OCI-LY7 (cell line): ENCODE measurements at regions not wholly inside any gene's neighbourhood (a gene's known extent, or its start where the extent isn't known, plus 50 kb on each side); places are given as distances from the start of the nearest gene placed in this dataset.

Source experiments
- BruUV-seq: library from RNA; stranded (reverse); fragments of 400-500 nt; replicated peaks from 2 replicates; lab custom pipeline; 2021; lab: Mats Ljungman, UMichigan
- CTCF ChIA-PET: fragments of 300-600 bp; sonication (Branson Sonifier 250); formaldehyde crosslinking; loops from one replicate; lab custom pipeline; 2022; ENCODE audit warnings: antibody characterized with exemption; ENCODE audit not compliant: unreplicated experiment; lab: Charles Lee
- POLR2A ChIA-PET: fragments of 300-600 bp; sonication (Branson Sonifier 250); formaldehyde crosslinking; loops from one replicate; lab custom pipeline; 2022; ENCODE audit warnings: antibody characterized with exemption; lab: Charles Lee
- DNase-seq: peaks from one replicate; pipeline ENCODE4 v3.0.0-alpha.2; 2015; ENCODE audit warnings: low spot score
- H2AFZ ChIP-seq: fragments of 200-600 bp; sonication (generic), shearing (Covaris generic); 2 replicates; pipeline ENCODE4 v1.6.1; 2014; ENCODE audit warnings: mild to moderate bottlenecking, antibody characterized with exemption, low read length, moderate library complexity
- H3K27ac ChIP-seq: fragments of 200-600 bp; sonication (generic); 2 replicates; pipeline ENCODE4 v1.5.1; 2014; ENCODE audit warnings: mixed run types, low read depth, mild to moderate bottlenecking, moderate library complexity, low read length, inconsistent platforms; ENCODE audit not compliant: poor library complexity, severe bottlenecking
- H3K36me3 ChIP-seq: fragments of 200-600 bp; sonication (generic); 2 replicates; pipeline ENCODE4 v1.6.1; 2014; ENCODE audit warnings: mild to moderate bottlenecking, antibody characterized with exemption, low read length, moderate library complexity, mixed read lengths; ENCODE audit not compliant: insufficient read depth
- H3K4me1 ChIP-seq: fragments of 200-600 bp; sonication (generic); 2 replicates; pipeline ENCODE4 v1.5.1; 2014; ENCODE audit warnings: mild to moderate bottlenecking, low read length; ENCODE audit not compliant: insufficient read depth, poor library complexity, severe bottlenecking
- H3K4me2 ChIP-seq: fragments of 200-600 bp; sonication (generic); 2 replicates; pipeline ENCODE4 v1.6.1; 2014; ENCODE audit warnings: mild to moderate bottlenecking, low read length
- H3K4me3 ChIP-seq: fragments of 200-600 bp; sonication (generic); 2 replicates; pipeline ENCODE4 v1.5.1; 2014; ENCODE audit warnings: mild to moderate bottlenecking, low read depth, low read length; ENCODE audit not compliant: poor library complexity, severe bottlenecking
- H3K79me2 ChIP-seq: fragments of 200-600 bp; sonication (generic); 2 replicates; pipeline ENCODE4 v1.6.1; 2016; ENCODE audit warnings: low read depth, mild to moderate bottlenecking, low read length, moderate library complexity, mixed read lengths; ENCODE audit not compliant: insufficient read depth
- H3K9me2 ChIP-seq: fragments of 200-600 bp; sonication (generic); 2 replicates; pipeline ENCODE4 v1.6.1; 2016; ENCODE audit warnings: mild to moderate bottlenecking, low read length, mixed read lengths; ENCODE audit not compliant: insufficient read depth
- H3K9me3 ChIP-seq: fragments of 200-600 bp; sonication (generic); 2 replicates; pipeline ENCODE4 v1.6.1; 2014; ENCODE audit warnings: mild to moderate bottlenecking, mixed run types, low read length, mixed read lengths
- H4K20me1 ChIP-seq: fragments of 200-600 bp; sonication (generic); 2 replicates; pipeline ENCODE4 v1.6.1; 2014; ENCODE audit warnings: mild to moderate bottlenecking, antibody characterized with exemption, low read length, moderate library complexity, mixed read lengths; ENCODE audit not compliant: insufficient read depth
- CTCF ChIP-seq: fragments of 200-600 bp; sonication (generic); conservative IDR thresholded peaks from 2 replicates; pipeline ENCODE4 v1.5.1; 2014; ENCODE audit warnings: mild to moderate bottlenecking, antibody characterized with exemption, low read length, moderate library complexity, mixed read lengths
- EZH2phosphoT487 ChIP-seq: fragments of 200-600 bp; sonication (generic); IDR thresholded peaks from 2 replicates; pipeline ENCODE4 v1.6.1; 2018; ENCODE audit warnings: low read depth, borderline replicate concordance, mild to moderate bottlenecking, mixed run types, antibody characterized with exemption, low read length, moderate library complexity, mixed read lengths
- intact Hi-C: fragments of 100-400 bp; cut with micrococcal nuclease; formaldehyde crosslinking; loops from one replicate; pipeline ENCODE4 v1.10.0; 2022; ENCODE audit not compliant: unreplicated experiment

- TF ChIP-seq CTCF (no peak), EZH2phosphoT487 (no peak)
- POLR2A ChIA-PET, result interaction anchor here (0.7 kb wide), 1 partner anchor 322 kb away, joined by 3 read pairs; no protein-coding TSS in a partner anchor
Measured at GRCh38 chr6:170199716-170200115, 91.2 kb downstream of the DLL1 start.

GRCh38 chr6:170198298-170198697, 92.6 kb downstream of the DLL1 start:
- TF ChIP-seq EZH2phosphoT487 (no peak), CTCF (no peak)
- no peaks in the 10 kb centered on the region for H3K36me3 ChIP-seq
- H3K9me3 ChIP-seq, result peaks cover 15% of the 10 kb centered on the region; the same call in 1 of the 2 replicates
- H4K20me1 ChIP-seq, result no peaks in the 10 kb centered on the region
- CTCF ChIA-PET, result no interaction called here
- intact Hi-C loops, result no loop called here
- H3K4me2 ChIP-seq, result no peak overlapping the region
- H2AFZ ChIP-seq, result no peak overlapping the region
- no peaks in the 10 kb centered on the region for H3K9me2 ChIP-seq
- H3K27ac ChIP-seq, result no peak overlapping the region
- H3K4me3 ChIP-seq, result no peak overlapping the region
- H3K4me1 ChIP-seq, result no peaks in the 10 kb centered on the region
- no peak for DNase-seq
- BruUV-seq, result no TSS peak
- no peaks in the 10 kb centered on the region for H3K79me2 ChIP-seq
- POLR2A ChIA-PET, result no interaction called here

More at GRCh38 chr6:170199716-170200115, 91.2 kb downstream of the DLL1 start:
- CTCF ChIA-PET, result no interaction called here
- H4K20me1 ChIP-seq, result no peaks in the 10 kb centered on the region
- peaks cover 15% of the 10 kb centered on the region; the same call in 1 of the 2 replicates for H3K9me3 ChIP-seq
- intact Hi-C loops, result no loop called here
- H3K79me2 ChIP-seq, result no peaks in the 10 kb centered on the region
- H3K4me1 ChIP-seq, result no peaks in the 10 kb centered on the region
- no peak overlapping the region for H3K4me2 ChIP-seq
- no peak overlapping the region for H3K4me3 ChIP-seq
- no peak overlapping the region for H3K27ac ChIP-seq
- H3K36me3 ChIP-seq, result no peaks in the 10 kb centered on the region
- H3K9me2 ChIP-seq, result no peaks in the 10 kb centered on the region
- DNase-seq, result no peak
- no TSS peak for BruUV-seq
- H2AFZ ChIP-seq, result no peak overlapping the region

GRCh38 chr6:170193326-170193821, 97.5 kb downstream of the DLL1 start:
- Histone ChIP-seq H3K79me2 (no peaks in the 10 kb centered on the region), H3K9me3 (peaks cover 15% of the 10 kb centered on the region; the same call in 1 of the 2 replicates), H3K4me3 (no peak overlapping the region), H4K20me1 (no peaks in the 10 kb centered on the region), H3K4me2 (no peak overlapping the region), H2AFZ (no peak overlapping the region), H3K4me1 (no peaks in the 10 kb centered on the region), H3K36me3 (no peaks in the 10 kb centered on the region), H3K27ac (no peak overlapping the region), H3K9me2 (no peaks in the 10 kb centered on the region)
- BruUV-seq, result no TSS peak
- CTCF ChIA-PET, result no interaction called here
- no peak for TF ChIP-seq CTCF
- TF ChIP-seq EZH2phosphoT487, result no peak
- intact Hi-C loops, result no loop called here
- DNase-seq, result no peak
- POLR2A ChIA-PET, result no interaction called here
